Right lobe of liver (tissue), 6 donors: ENCODE measurements at regions not wholly inside any gene's neighbourhood (a gene's known extent, or its start where the extent isn't known, plus 50 kb on each side); places are given as distances from the start of the nearest gene placed in this dataset.

Experiments used
- ATAC-seq, 4 donors: fragments of 200-7000 bp; cut with Tn5 transposase; one replicate each; pipeline ENCODE4 v1.9.1; 2020; ENCODE audit warnings: mild to moderate bottlenecking in 4 of 4, moderate library complexity in 4 of 4
- DNase-seq, 3 donors: peaks; one replicate each; pipeline ENCODE4 v3.0.0-alpha.2; 2020
- H3K27ac ChIP-seq, 3 donors: fragments of 200-600 bp; one replicate each; pipeline ENCODE4 v1.8.0; 2022
- H3K27me3 ChIP-seq, 2 donors: fragments of 200-600 bp; one replicate each; pipeline ENCODE4 v1.8.0; 2022
- H3K36me3 ChIP-seq, 4 donors: fragments of 200-600 bp; sonication (generic) in 1 of 4; one replicate each; pipeline versions ENCODE4 v1.5.1 to v1.8.0; 2017 to 2022; ENCODE audit warnings: control low read depth in 1 of 4
- H3K4me1 ChIP-seq, 4 donors: fragments of 200-600 bp; sonication (generic) in 1 of 4; one replicate each; pipeline versions ENCODE4 v1.5.1 to v1.8.0; 2017 to 2022; ENCODE audit warnings: control low read depth in 1 of 4
- H3K4me3 ChIP-seq, 3 donors: fragments of 200-600 bp; one replicate each; pipeline ENCODE4 v1.8.0; 2022
- H3K9me3 ChIP-seq, 4 donors: fragments of 200-600 bp; sonication (generic) in 1 of 4; one replicate each; pipeline versions ENCODE4 v1.5.1 to v1.8.0; 2017 to 2022; ENCODE audit warnings: control low read depth in 1 of 4
- POLR2A ChIP-seq: fragments of 450-650 bp; IDR thresholded peaks from one replicate; pipeline ENCODE4 v1.6.1; 2017; ENCODE audit warnings: antibody characterized with exemption, mild to moderate bottlenecking
- WGBS: methylation state at CpG from one replicate; pipeline ENCODE4 v1.1.6; 2018; ENCODE audit warnings: low coverage, low lambda C conversion rate; ENCODE audit not compliant: insufficient coverage; ENCODE audit errors: missing lambda C conversion rate; 5-methylcytosine and 5-hydroxymethylcytosine counted together
- intact Hi-C, 2 donors: fragments of 100-400 bp; cut with DNase I; formaldehyde crosslinking; loops; one replicate each; pipeline versions ENCODE4 v1.11.2 to v1.14.1; 2022
- TF ChIP-seq, protein P1 (sequence below), 4 donors: fragments of 200-600 bp in 3 of 4; fragments of 450-650 bp in 1 of 4; IDR thresholded peaks; one replicate each; pipeline versions ENCODE4 v1.5.1 to v1.8.0; 2016 to 2022; ENCODE audit warnings: antibody characterized with exemption in 4 of 4, mild to moderate bottlenecking in 2 of 4
- donor health status: DM: no; HTN: yes; CAD: no.
- donor health status: DM: no; HTN: no; CAD: no.
- donor health status: DM: no; HTN: no; CAD: no.
- donor health status: DM: no; HTN: yes; CAD: no.
- donor health status: DM: no; HTN: yes; CAD: no.

DNA sequence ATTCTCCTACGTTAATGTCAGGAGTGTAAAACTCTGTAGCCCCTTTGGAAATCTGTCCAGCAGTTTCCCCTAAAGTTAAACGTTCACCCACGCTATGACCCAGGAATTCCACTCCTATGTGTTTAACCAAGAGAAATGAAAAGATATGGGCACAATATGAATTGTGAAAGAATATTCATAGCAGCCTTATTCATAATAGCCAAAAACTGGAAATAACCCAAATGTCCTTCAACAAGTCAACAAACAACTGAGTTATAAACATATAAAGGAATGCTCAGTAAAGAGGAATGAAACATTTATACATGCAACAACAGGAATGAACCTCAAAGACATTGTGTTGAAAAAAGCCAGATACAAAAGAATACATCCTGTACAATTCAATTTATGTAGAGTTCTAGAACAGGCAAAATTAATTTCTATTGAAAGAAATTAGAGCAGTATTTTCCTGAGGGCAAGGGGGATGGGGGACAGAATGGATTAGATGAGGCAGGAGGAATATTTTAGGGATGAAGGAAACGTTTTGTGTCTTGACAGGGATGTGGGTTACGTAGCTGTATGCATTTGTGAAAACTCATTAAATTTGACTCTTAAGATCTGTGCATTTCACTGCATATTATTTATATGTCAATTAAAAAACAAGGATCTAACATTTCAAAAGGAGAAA lies 286.7 kb upstream of the CDH5 start:
- H3K4me3 ChIP-seq = no peak overlapping the region
- ATAC-seq = no peak
- DNase-seq = no peak
- no peaks in the 10 kb centered on the region for H3K27me3 ChIP-seq
- 59% methylated on average over 5 of the region's 5 CpGs for WGBS
- no peak for TF ChIP-seq POLR2A
- TF ChIP-seq, protein P1, sequence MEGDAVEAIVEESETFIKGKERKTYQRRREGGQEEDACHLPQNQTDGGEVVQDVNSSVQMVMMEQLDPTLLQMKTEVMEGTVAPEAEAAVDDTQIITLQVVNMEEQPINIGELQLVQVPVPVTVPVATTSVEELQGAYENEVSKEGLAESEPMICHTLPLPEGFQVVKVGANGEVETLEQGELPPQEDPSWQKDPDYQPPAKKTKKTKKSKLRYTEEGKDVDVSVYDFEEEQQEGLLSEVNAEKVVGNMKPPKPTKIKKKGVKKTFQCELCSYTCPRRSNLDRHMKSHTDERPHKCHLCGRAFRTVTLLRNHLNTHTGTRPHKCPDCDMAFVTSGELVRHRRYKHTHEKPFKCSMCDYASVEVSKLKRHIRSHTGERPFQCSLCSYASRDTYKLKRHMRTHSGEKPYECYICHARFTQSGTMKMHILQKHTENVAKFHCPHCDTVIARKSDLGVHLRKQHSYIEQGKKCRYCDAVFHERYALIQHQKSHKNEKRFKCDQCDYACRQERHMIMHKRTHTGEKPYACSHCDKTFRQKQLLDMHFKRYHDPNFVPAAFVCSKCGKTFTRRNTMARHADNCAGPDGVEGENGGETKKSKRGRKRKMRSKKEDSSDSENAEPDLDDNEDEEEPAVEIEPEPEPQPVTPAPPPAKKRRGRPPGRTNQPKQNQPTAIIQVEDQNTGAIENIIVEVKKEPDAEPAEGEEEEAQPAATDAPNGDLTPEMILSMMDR (IDR thresholded peaks at IDR 0.05) = no peak
- no peaks in the 10 kb centered on the region for H3K36me3 ChIP-seq
- intact Hi-C loops = no loop called here
- no peaks in the 10 kb centered on the region for H3K9me3 ChIP-seq
- no peaks in the 10 kb centered on the region for H3K4me1 ChIP-seq
- H3K27ac ChIP-seq = no peak overlapping the region

DNA sequence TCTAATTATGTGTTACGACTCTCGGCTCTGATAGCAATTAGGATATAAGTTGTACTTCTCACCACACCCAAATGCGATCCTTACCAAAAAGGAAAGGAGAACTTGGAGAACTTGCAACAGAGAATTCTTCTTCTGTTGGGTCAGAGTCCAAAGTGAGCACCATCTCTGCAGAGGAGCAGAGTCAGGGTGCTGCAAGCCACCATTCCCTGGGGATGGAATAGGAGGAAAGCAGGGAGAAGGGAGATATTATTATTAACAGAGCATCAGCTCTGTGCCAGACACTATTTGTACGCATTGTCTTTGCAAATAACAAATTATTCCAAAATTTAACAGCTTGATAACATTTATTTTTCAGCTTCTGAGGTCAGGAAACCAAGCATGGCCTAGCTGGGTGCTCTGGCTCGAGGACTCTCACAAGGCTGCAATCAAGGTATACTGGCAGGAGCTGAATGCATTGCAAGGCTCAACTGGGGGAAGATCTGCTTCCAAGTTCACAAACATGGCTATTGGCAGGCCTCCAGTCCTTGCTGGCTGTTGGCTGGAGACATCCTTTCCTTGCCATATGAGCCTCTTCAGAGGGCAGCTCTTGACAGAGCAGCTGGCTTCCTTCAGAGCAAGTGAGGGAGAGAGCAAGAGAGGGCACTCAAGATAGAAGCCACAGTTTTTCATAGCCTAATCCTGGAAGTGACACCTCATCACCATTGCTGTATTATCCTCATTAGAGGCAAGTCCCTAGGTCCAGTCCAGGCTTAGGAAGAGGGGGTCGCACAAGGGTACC lies 296.2 kb upstream of the CDH5 start:
- no peak for TF ChIP-seq POLR2A
- TF ChIP-seq, protein P1 (IDR thresholded peaks at IDR 0.05) = no peak
- Histone ChIP-seq H3K27me3 (no peaks in the 10 kb centered on the region), H3K4me1 (no peaks in the 10 kb centered on the region), H3K27ac (no peak overlapping the region), H3K9me3 (no peaks in the 10 kb centered on the region), H3K36me3 (no peaks in the 10 kb centered on the region), H3K4me3 (no peak overlapping the region)
- ATAC-seq (peak in 2 of 4 donors; percentile 33 to 35), DNase-seq (peak in 1 of 3 donors; percentile 56)
- intact Hi-C loops = no loop called here
- 67% methylated on average over 6 of the region's 6 CpGs for WGBS

DNA sequence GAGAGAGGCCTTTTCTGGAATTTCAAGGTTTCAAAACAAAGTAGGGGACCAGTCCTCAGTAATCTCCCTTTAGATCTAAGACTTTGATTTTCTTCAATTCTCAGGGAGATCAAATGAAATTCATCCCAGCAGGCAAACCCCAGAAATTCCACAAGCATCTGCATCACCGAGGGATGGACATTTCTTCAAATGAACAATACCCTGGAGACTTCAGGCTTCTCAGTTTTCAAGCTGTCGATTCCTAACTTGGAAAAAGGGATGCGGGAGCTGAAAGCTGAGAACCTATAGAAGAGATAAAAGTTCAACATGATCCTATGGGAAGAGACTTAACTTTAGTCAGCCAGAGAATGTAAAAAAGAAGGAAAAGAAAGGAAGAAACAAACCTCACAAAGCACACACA lies 296.9 kb upstream of the CDH5 start:
- intact Hi-C loops = no loop called here
- H3K9me3 ChIP-seq = no peaks in the 10 kb centered on the region
- H3K4me3 ChIP-seq = no peak overlapping the region
- no peak for TF ChIP-seq POLR2A
- TF ChIP-seq, protein P1 (IDR thresholded peaks at IDR 0.05) = no peak
- H3K4me1 ChIP-seq = no peaks in the 10 kb centered on the region
- H3K27me3 ChIP-seq = no peaks in the 10 kb centered on the region
- ATAC-seq = no peak
- WGBS = 76% methylated on average over 3 of the region's 3 CpGs
- no peak overlapping the region for H3K27ac ChIP-seq
- H3K36me3 ChIP-seq = no peaks in the 10 kb centered on the region
- no peak for DNase-seq

- H3K27ac ChIP-seq = no peak overlapping the region
- intact Hi-C loops = no loop called here
- no peaks in the 10 kb centered on the region for H3K27me3 ChIP-seq
- H3K9me3 ChIP-seq = no peaks in the 10 kb centered on the region
- H3K36me3 ChIP-seq = no peaks in the 10 kb centered on the region
- WGBS = 50% methylated on average over 2 of the region's 2 CpGs
- no peak overlapping the region for H3K4me3 ChIP-seq
- no peak for ATAC-seq
- no peak for DNase-seq
- TF ChIP-seq, protein P1 (IDR thresholded peaks at IDR 0.05) = no peak
- no peak for TF ChIP-seq POLR2A
- no peaks in the 10 kb centered on the region for H3K4me1 ChIP-seq
These were observed 300.1 kb upstream of the CDH5 start for GRCh38 chr16:66066404-66066803.
